ENCODE measurements at regions not wholly inside any gene's neighbourhood (a gene's known extent, or its start where the extent isn't known, plus 50 kb on each side); places are given as distances from the start of the nearest gene placed in this dataset.

DNA sequence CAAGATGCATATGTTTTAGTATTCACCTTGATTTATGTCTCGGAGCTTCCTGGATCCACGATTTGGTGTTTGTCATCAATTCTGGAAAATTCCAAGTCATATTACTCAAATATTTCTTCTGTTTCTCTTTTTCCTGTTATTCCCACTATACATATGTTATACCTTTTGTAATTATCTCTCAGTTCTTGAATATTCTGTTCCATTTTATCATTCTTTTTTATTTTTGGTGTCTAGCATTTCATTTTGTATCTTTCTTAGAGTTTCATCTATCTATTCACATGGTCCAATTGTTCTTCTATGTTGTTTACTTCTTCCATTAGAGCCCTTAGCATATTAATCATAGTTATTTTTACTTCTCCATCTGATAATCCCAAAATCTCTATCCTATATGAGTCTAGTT, 637.8 kb upstream of the GRAMD2B start:
- no peaks in the 10 kb centered on the region for H3K4me1 ChIP-seq
- no peak overlapping the region for H3K27ac ChIP-seq
- 5% methylated on average over 2 of the region's 2 CpGs for WGBS (ENCODE audit: missing lambda C conversion rate)
- ATAC-seq = no peak
- no peak for TF ChIP-seq POLR2AphosphoS2 (conservative IDR thresholded peaks at IDR 0.05; ENCODE audit: low read length)
- TF ChIP-seq, protein P1, sequence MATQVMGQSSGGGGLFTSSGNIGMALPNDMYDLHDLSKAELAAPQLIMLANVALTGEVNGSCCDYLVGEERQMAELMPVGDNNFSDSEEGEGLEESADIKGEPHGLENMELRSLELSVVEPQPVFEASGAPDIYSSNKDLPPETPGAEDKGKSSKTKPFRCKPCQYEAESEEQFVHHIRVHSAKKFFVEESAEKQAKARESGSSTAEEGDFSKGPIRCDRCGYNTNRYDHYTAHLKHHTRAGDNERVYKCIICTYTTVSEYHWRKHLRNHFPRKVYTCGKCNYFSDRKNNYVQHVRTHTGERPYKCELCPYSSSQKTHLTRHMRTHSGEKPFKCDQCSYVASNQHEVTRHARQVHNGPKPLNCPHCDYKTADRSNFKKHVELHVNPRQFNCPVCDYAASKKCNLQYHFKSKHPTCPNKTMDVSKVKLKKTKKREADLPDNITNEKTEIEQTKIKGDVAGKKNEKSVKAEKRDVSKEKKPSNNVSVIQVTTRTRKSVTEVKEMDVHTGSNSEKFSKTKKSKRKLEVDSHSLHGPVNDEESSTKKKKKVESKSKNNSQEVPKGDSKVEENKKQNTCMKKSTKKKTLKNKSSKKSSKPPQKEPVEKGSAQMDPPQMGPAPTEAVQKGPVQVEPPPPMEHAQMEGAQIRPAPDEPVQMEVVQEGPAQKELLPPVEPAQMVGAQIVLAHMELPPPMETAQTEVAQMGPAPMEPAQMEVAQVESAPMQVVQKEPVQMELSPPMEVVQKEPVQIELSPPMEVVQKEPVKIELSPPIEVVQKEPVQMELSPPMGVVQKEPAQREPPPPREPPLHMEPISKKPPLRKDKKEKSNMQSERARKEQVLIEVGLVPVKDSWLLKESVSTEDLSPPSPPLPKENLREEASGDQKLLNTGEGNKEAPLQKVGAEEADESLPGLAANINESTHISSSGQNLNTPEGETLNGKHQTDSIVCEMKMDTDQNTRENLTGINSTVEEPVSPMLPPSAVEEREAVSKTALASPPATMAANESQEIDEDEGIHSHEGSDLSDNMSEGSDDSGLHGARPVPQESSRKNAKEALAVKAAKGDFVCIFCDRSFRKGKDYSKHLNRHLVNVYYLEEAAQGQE (IDR thresholded peaks at IDR 0.05) = no peak
- TF ChIP-seq NR3C1 (IDR thresholded peaks at IDR 0.05) = no peak
- no peak for TF ChIP-seq HOXB13 (CRISPR knock-in tag; IDR thresholded peaks at IDR 0.05; ENCODE audit: low read depth)
- no peak for TF ChIP-seq TFCP2L1 (CRISPR knock-in tag; IDR thresholded peaks at IDR 0.05)
- TF ChIP-seq TP53 (CRISPR knock-in tag; IDR thresholded peaks at IDR 0.05) = no peak
- no peak for TF ChIP-seq MYC (IDR thresholded peaks at IDR 0.05; ENCODE audit: borderline replicate concordance, low read length)
- TF ChIP-seq, protein P2, sequence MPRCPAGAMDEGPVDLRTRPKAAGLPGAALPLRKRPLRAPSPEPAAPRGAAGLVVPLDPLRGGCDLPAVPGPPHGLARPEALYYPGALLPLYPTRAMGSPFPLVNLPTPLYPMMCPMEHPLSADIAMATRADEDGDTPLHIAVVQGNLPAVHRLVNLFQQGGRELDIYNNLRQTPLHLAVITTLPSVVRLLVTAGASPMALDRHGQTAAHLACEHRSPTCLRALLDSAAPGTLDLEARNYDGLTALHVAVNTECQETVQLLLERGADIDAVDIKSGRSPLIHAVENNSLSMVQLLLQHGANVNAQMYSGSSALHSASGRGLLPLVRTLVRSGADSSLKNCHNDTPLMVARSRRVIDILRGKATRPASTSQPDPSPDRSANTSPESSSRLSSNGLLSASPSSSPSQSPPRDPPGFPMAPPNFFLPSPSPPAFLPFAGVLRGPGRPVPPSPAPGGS (IDR thresholded peaks at IDR 0.05) = no peak
- no peak for TF ChIP-seq POLR2A (IDR thresholded peaks at IDR 0.05; ENCODE audit: low read length)
- no peak for TF ChIP-seq BHLHE40 (IDR thresholded peaks at IDR 0.05; ENCODE audit: low read depth, low read length)
- no peak for TF ChIP-seq ZSCAN20 (CRISPR knock-in tag; IDR thresholded peaks at IDR 0.05)
- no peak for TF ChIP-seq HEYL (CRISPR knock-in tag; IDR thresholded peaks at IDR 0.05)
- no peak for TF ChIP-seq EP300 (IDR thresholded peaks at IDR 0.05)
- TF ChIP-seq HDAC2 (IDR thresholded peaks at IDR 0.05) = no peak
- TF ChIP-seq, protein P3, sequence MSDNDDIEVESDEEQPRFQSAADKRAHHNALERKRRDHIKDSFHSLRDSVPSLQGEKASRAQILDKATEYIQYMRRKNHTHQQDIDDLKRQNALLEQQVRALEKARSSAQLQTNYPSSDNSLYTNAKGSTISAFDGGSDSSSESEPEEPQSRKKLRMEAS (IDR thresholded peaks at IDR 0.05) = no peak
- TF ChIP-seq RAD21 (conservative IDR thresholded peaks at IDR 0.05 in 1 of 2, IDR thresholded peaks at IDR 0.05 in 1 of 2) = no peak
- CTCF ChIA-PET = no interaction called here
- no peak overlapping the region for H3K4me2 ChIP-seq
- H3K4me3 ChIP-seq = no peak overlapping the region
- DNase-seq (ENCODE audit: low read depth in 1 of 2, low spot score in 1 of 2) = no peak
- POLR2A ChIA-PET = no interaction called here
- FAIRE-seq = no peak
- no peaks in the 10 kb centered on the region for H3K9me3 ChIP-seq

DNA sequence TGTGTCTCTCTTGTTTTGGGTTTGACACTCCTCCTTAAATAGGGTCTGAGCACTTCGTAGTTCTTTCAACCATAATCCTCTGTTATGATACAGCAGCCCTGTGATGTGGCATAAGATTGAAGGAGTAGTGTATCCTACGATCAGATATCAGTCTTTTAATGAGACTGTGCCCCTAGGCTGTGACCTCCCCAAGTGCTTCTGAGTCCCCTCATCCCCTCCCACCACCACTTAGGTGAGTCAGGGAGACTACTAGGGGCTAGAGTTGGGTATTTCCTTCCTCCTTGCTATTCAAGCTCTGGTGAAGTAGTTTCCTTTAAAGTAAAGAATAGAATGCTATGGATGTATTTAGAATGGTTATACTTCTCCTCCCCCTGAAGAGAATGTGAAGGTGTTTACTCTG, 637.2 kb upstream of the GRAMD2B start:
- POLR2A ChIA-PET = no interaction called here
- no peak for DNase-seq (ENCODE audit: low read depth in 1 of 2, low spot score in 1 of 2)
- ATAC-seq = no peak
- Histone ChIP-seq H3K9me3 (no peaks in the 10 kb centered on the region), H3K4me1 (no peaks in the 10 kb centered on the region), H3K4me2 (no peak overlapping the region), H3K27ac (no peak overlapping the region), H3K4me3 (no peak overlapping the region)
- TF ChIP-seq CBX8 (IDR thresholded peaks at IDR 0.05) (no peak), SMC3 (IDR thresholded peaks at IDR 0.05) (no peak), JUN (IDR thresholded peaks at IDR 0.05) (no peak), ESRRA (IDR thresholded peaks at IDR 0.05; ENCODE audit: borderline replicate concordance, low read length) (no peak), KDM5A (IDR thresholded peaks at IDR 0.05) (no peak), MAZ (IDR thresholded peaks at IDR 0.05; ENCODE audit: borderline replicate concordance, low read depth, low read length) (no peak), CEBPB (IDR thresholded peaks at IDR 0.05) (no peak), ZSCAN20 (CRISPR knock-in tag; IDR thresholded peaks at IDR 0.05) (no peak), TP53 (CRISPR knock-in tag; IDR thresholded peaks at IDR 0.05) (no peak), GATA3 (IDR thresholded peaks at IDR 0.05; ENCODE audit: borderline replicate concordance) (no peak), MYC (IDR thresholded peaks at IDR 0.05; ENCODE audit: borderline replicate concordance, low read length) (no peak), ZFP36 (IDR thresholded peaks at IDR 0.05; ENCODE audit: borderline replicate concordance, partially characterized antibody) (no peak)
- TF ChIP-seq, protein P3 (IDR thresholded peaks at IDR 0.05) = no peak
- WGBS (ENCODE audit: missing lambda C conversion rate) = 2% methylated on average over 2 of the region's 2 CpGs
- FAIRE-seq = no peak
- CTCF ChIA-PET = no interaction called here
